Loucy (cell line): ENCODE measurements at regions not wholly inside any gene's neighbourhood (a gene's known extent, or its start where the extent isn't known, plus 50 kb on each side); places are given as distances from the start of the nearest gene placed in this dataset.

Experiments used
- CTCF ChIP-seq: fragments of 200-600 bp; sonication (generic); conservative IDR thresholded peaks from 2 replicates; pipeline ENCODE4 v1.5.1; 2014; ENCODE audit warnings: mild to moderate bottlenecking, antibody characterized with exemption, low read length
- EZH2phosphoT487 ChIP-seq: fragments of 200-600 bp; IDR thresholded peaks from 2 replicates; pipeline ENCODE4 v1.6.1; 2018; ENCODE audit warnings: antibody characterized with exemption, mild to moderate bottlenecking, moderate library complexity, borderline replicate concordance

- TF ChIP-seq CTCF (no peak), EZH2phosphoT487 (no peak)
Measured at GRCh38 chr6:92820601-92821000, 598.8 kb downstream of the EPHA7 start.
